GM19328 (cell line): ENCODE measurements at regions not wholly inside any gene's neighbourhood (a gene's known extent, or its start where the extent isn't known, plus 50 kb on each side); places are given as distances from the start of the nearest gene placed in this dataset.
"Not testable (repeated sequence)": the region's sequence is repeated elsewhere in the genome, so short reads cannot be mapped to it uniquely, and the experiment has no call there.

Experiments
- ATAC-seq: cut with Tn5 transposase; IDR thresholded peaks from one replicate; pipeline ENCODE4 v1.9.1; 2021; ENCODE audit warnings: mild to moderate bottlenecking, moderate library complexity; ENCODE audit not compliant: unreplicated experiment

DNA sequence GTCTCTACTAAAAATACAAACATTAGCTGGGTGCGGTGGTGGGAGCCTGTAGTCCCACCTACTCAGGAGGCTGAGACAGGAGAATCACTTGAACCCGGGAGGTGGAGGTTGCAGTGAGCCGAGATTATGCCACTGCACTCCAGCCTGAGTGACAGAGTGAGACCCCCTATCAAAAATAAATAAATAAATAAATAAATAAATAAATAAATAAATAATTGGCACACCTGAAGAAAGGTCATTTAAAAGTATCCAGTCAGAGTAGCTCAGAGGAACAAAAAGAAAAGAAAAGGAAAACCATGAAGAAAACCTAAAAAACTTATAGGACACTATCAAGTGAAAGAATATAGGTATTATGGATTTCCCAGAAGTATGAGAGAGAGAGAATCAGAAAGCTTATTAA, 330.1 kb upstream of the AR start:
- ATAC-seq = not testable (repeated sequence)

DNA sequence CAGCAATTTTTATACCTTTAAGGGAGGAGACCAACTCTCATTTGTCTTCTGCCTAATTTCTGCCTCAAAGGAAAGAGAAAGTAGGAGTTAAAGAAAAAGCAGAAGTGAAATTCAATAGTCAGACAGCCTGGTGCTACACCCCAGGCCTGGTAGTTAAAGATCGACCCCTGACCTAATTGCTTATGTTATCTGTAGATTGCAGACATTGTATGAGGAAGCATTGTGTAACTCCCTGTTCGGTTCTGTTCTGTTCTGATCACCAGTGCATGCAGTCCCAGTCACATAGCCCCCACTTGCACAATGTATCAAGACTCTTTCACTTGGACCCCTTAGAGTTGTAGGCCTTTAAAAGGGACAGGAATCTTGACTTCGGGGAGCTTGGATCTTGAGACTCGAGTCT, 335.9 kb upstream of the AR start:
- no peak for ATAC-seq

- ATAC-seq = no peak
Observed at GRCh38 chrX:67159437-67159836, 384.4 kb upstream of the AR start.

DNA sequence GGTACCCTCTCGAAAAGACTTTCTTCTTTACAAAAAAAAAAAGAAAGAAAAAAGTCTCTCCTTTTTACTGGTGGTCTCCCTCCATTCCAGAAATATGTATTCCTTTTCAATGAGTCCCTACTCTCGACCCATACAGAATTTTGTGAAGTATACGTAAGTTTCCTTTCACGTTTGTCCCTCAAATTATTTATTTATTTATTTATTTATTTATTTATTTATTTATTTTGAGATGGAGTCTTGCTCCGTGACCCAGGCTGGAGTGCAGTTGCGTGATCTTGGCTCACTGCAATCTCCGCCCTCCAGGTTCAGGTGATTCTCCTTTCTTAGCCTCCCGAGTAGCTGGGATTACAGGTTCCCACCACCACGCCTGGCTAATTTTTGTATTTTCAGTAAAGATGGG, 429.2 kb upstream of the AR start:
- no peak for ATAC-seq

DNA sequence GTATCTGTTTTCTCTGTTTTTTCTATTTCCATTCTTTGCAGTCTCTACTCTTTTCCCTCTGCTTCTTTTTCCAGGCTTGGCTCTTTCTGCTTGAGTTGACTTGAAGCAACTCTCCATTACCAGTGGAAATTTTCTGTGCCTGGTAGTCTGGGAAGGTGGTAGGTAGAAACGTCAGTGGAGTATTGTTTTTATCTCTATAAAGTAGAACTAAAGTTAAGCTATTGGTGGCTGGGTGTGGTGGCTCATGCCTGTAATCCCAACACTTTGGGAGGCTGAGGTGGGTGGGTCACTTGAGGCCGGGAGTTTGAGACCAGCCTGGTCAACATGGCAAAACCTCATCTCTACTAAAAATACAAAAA, 438.1 kb upstream of the AR start:
- no peak for ATAC-seq

DNA sequence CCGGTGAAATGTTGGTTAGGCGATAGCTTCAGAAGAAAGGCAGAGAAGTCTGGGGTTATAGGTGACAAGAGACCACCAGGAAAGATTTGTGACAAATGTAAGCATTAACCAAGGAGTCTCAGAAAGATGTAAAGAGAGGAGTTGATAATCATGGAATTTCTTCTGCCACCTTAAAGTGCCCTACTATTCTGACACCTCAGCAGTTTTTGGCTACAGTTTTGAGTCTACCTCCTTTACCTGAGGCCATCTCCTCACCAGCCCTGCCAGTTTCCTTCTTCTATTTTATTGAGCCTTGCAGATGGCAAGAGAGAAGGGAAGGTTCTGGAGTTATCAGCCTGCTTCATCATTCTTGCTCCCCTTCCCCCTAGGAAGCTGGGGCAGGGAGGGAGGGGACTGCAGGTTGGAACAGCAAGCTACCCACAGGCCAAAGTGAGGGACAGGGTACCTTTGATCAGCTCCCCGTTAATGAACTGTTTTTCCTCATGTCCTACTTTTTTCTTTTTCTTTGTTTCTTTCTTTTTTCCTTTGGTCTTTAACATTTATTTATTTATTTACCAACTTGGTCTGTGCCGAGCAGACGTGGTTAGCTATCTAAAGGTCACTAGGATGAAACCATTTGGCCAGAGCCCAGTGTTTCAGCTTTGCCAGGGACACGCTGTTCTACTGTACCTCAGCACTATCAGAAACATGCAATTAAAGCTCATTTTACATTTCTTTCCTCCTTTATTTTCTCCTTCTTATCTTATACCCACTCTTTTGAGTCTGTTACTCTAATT, 438.7 kb upstream of the AR start:
- ATAC-seq = no peak

DNA sequence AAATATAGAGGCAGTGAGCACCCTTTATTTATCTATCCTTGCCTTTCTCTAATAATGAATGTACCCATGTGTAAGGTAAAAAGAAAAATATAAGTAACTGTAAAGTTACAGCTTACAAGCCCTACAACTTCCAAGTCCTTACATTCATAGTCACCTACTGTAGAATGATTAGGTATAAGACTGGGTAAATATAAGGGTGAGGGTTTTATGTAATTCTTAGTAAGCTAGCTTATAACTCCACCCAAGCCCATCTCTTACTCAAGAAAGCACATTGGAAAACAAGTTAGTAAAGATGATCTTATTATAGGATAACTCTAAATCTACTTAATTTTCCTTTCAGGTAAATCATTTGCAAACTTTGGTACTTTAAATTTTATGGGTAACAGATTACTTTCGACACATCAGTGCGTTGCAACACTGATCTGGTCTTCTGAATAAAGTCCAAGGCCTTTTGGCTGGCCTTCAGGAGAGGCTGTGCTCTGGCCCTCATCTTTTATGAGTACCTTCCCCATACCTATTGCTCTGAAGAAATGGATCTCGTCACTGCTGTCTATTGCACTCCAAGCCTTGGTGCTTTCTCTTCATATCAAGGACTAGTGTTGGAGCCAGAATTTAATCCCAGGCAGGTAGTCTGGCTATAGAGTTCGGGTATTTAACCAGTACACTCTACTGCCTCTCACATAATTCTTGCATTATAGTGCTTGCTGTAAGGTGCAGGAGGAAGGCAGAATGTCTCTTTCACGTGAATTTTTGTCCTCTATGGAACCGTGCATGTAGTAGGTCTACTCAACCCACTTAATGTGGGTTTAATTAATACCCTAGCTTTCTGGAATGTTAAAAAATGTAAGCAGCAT, 443.6 kb upstream of the AR start:
- ATAC-seq = no peak

GRCh38 chrX:67094061-67094460, 449.8 kb upstream of the AR start:
- ATAC-seq = no peak

DNA sequence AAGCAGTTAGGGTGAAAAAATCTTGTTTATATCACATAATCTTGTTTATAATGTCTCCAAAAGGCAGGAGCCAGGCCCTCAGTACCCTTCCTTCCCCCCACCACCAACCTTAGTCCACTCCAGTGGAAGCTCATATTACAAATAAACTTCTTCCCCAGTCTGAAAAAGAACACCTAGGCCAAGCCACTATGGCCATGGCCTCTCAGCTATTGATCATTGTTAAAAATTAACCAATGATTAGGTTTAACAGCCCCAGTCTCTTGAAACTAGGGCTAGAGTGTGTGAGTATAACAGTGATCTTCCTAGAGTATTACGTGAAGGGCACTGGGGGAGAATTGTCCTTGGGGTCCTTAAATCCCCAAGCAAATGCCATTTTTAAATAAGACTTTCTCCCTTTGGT, 411.9 kb upstream of the EDA2R start:
- no peak for ATAC-seq

GRCh38 chrX:67044866-67045265, 406.0 kb upstream of the EDA2R start:
- ATAC-seq = no peak

GRCh38 chrX:67044029-67044653, 405.3 kb upstream of the EDA2R start:
- ATAC-seq = no peak

DNA sequence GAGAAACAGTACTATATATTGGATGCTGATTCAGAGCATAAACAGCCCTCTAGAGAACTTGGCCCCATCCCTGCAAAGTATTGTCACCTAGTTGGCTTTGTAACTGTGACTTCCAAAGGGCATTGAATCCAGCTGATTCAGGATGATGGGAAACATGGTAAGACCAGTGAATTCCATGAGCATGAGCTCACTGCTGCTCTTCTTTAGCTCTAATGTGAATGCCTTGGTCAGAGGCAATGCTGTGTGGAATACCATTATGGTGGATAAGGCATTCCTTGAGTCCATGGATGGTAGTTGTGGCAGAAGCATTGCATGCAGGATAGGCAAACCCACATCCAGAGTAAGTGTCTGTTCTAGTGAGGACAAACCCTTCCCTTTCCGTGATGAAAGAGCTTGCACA, 365.6 kb upstream of the EDA2R start:
- ATAC-seq = no peak

- ATAC-seq = no peak
Observed at GRCh38 chrX:66994729-66995128, 355.9 kb upstream of the EDA2R start.

GRCh38 chrX:66992077-66992476, 353.2 kb upstream of the EDA2R start:
- ATAC-seq = not testable (repeated sequence)

GRCh38 chrX:66988331-66988730, 349.5 kb upstream of the EDA2R start:
- ATAC-seq = no peak

- ATAC-seq = no peak
Observed at GRCh38 chrX:66961665-66962064, 322.8 kb upstream of the EDA2R start.

- no peak for ATAC-seq
Observed at GRCh38 chrX:66931713-66932112, 292.8 kb upstream of the EDA2R start.

DNA sequence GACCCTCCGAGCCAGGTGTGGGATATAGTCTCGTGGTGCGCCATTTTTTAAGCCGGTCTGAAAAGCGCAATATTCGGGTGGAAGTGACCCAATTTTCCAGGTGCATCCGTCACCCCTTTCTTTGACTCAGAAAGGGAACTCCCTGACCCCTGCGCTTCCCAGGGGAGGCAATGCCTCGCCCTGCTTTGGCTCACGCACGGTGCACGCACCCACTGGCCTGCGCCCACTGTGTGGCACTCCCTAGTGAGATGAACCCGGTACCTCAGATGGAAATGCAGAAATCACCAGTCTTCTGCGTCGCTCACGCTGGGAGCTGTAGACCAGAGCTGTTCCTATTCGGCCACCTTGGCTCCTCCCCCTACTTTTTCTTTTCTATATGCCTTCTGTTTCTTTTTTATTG, 291.6 kb upstream of the EDA2R start:
- not testable (repeated sequence) for ATAC-seq

- no peak for ATAC-seq
Observed at GRCh38 chrX:66920296-66920695, 281.4 kb upstream of the EDA2R start.

DNA sequence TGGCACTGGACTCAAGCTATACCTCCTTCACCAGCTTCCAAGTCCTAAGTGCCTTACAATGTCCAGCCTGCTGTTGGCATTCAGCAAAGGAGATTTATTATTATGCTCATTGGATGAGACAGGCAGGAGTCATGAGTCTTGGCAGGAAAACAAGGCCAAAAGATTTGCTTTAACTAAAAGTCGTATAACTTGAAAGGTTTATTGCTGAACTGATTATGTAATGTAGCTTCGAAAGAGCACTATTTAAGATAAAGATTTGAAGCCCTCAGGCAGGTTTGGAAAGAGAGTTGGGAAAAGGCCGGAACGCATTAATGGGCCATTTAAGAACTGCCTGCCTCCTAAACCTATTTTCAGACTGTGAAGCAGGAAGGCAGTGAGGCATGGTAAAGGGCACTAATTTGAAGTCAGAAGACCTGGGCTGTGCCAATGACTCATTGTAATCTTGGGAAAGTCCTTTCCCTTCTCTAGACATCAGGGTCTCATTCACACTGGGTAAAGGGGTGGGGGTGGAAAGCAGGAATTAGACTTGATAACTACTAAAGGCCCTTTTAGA, 280.5 kb upstream of the EDA2R start:
- no peak for ATAC-seq

GRCh38 chrX:66918511-66918910, 279.6 kb upstream of the EDA2R start:
- no peak for ATAC-seq

GRCh38 chrX:66915893-66916292, 277.0 kb upstream of the EDA2R start:
- ATAC-seq = no peak
